Activated naive CD4-positive, alpha-beta T cell treated with anti-CD3 and anti-CD28 coated beads, Interleukin-2, amount 50 U/mL, for 72 hours (primary cell): ENCODE measurements at regions not wholly inside any gene's neighbourhood (a gene's known extent, or its start where the extent isn't known, plus 50 kb on each side); places are given as distances from the start of the nearest gene placed in this dataset.
"Not testable (repeated sequence)": the region's sequence is repeated elsewhere in the genome, so short reads cannot be mapped to it uniquely, and the experiment has no call there.

Experiments
- ATAC-seq, 2 donors: fragments of 150-1000 bp; cut with Tn5 transposase; 2 replicates each; pipeline ENCODE4 v1.10.0; 2021; ENCODE audit warnings: mild to moderate bottlenecking in 2 of 2, moderate library complexity in 2 of 2
- DNase-seq, 2 donors: peaks; one replicate each; pipeline ENCODE4 v3.0.0; 2021 to 2022; ENCODE audit warnings: low spot score in 2 of 2
- H3K27ac Mint-ChIP-seq, 2 donors: one replicate each; pipeline ENCODE4 v1.8.0; 2022; ENCODE audit warnings: mild to moderate bottlenecking in 2 of 2, mixed read lengths in 2 of 2
- H3K36me3 Mint-ChIP-seq, 2 donors: one replicate each; pipeline ENCODE4 v1.8.0; 2022; ENCODE audit warnings: mixed read lengths in 2 of 2
- H3K9me3 Mint-ChIP-seq, 2 donors: one replicate each; pipeline ENCODE4 v1.8.0; 2022; ENCODE audit warnings: mixed read lengths in 2 of 2

DNA sequence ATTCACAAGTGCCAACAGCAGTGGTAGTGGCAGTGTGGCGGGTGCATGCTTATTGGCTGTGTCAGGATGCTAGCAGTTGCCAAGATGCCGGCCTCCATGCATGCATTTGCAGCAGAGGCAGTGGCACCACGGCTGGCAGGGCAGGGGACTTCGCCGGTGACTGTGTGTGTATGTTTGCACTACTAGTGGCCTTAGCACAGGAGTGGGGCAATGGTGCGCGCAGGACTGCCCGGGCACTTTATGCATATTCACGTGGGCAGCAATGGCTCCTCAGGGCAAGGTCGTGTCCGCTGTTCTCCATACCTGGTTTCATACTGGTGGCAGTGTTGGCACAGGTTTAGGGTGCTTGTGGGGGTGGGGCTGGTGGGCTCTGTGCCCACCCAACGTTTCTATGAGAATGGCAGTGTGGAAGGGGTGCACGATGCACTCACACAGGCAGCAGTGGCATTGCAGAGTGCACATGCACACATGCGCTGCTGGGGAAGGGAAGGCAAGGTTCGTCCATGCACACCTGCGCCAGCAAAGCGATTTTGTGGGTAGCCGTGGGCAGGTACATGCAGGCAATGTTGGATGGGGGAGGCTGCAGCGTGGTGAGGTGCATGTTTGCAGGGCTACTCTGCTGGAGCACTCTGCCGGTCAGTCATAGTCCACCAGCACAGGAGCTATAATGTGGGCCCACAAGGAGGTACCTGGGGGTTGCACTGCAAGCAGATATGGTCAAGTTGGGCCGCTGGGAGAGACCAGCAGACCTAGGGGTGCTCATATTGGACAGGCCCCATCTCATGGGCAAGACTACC lies 338.9 kb upstream of the TECRL start:
- peaks cover 0 to 12% of the 10 kb centered on the region in 2 donors for H3K36me3 Mint-ChIP-seq
- no peak for ATAC-seq
- no peak for DNase-seq
- H3K9me3 Mint-ChIP-seq = peaks cover 17 to 34% of the 10 kb centered on the region in 2 donors
- no peak overlapping the region for H3K27ac Mint-ChIP-seq

DNA sequence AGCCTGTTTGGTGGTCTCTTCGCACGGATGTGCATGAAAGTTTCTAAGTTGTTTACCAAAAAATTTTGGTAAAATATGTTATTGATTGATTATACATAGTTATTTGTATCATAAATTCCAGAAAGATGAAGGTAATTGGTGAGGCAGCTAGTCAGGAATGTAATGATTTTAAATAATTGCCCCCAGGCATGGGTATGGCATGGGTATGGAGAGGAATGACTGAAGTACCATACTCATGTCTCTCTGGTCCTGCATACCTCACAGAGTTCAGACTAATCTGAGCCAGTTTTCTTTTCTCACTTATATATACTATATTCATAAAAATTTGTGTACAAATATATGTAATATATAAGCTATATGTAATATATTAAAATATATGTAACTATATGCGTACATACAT lies 329.0 kb upstream of the TECRL start:
- Mint-ChIP-seq H3K9me3 (peaks cover 0 to 6% of the 10 kb centered on the region in 2 donors), H3K27ac (no peak overlapping the region), H3K36me3 (no peaks in the 10 kb centered on the region)
- DNase-seq = no peak
- no peak for ATAC-seq

DNA sequence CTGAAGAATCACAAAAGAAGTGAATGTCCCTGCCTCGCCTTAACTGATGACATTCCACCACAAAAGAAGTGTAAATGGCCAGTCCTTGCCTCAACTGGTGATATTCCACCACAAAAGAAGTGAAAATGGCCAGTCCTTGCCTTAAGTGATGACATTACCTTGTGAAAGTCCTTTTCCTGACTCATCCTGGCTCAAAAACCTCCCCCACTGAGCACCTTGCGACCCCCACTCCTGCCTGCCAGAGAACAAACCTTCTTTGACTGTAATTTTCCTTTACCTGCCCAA lies 328.5 kb upstream of the TECRL start:
- not testable (repeated sequence) for H3K27ac Mint-ChIP-seq, ATAC-seq, DNase-seq, H3K36me3 Mint-ChIP-seq, H3K9me3 Mint-ChIP-seq

DNA sequence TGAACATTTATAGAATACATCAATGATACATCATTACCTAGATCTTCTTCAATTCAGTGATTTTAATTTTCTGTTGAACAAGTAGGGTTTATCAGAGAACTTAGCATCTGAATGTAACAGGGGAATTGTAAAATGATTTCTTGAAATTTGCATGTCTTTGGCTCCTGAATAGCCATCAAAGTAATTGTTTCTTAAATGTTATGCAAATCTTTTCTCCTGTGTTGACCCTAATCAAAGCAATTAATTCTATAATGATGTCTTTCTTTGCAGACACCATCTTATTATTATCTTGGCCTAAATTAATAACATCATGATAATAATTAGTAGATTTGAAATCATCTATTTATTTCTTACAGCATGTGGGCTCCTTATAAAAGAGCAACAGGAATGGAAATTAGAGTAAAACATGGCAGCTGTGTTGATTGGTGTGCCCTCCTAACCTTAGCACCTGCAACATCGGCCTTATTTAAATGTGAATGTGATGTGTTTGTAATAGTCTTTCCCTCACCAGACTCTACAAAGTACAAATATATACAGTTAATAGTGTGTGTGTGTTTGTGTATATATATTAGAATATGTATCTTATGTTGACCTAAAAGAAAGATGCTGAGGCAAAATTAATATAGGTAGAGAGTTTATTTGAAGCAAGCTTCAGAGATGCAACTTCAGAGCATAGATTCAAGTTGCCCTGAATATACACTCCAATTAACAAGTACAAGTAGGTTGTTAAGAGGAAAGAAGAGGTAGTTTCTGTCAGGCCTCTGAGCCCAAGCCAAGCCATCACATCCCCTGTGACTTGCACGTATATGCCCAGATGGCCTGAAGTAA lies 328.0 kb upstream of the TECRL start:
- H3K36me3 Mint-ChIP-seq = peaks cover 0 to 6% of the 10 kb centered on the region in 2 donors
- DNase-seq (no peak), ATAC-seq (no peak)
- peaks cover 0 to 8% of the 10 kb centered on the region in 2 donors for H3K9me3 Mint-ChIP-seq
- no peak overlapping the region for H3K27ac Mint-ChIP-seq

DNA sequence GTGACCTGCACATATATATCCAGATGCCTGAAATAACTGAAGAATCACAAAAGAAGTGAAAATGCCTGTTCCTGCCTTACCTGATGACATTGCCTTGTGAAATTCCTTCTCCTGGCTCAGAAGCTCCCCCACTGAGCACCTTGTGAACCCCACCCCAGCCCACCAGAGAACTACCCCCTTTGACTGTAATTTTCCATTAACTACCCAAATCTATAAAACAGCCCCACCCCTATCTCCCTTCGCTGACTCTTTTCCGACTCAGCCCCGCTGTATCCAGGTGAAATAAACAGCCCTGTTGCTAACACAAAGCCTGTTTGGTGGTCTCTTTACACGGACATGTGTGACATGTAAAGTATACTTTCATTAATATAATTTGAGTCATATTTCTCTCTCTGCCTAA lies 320.3 kb upstream of the TECRL start:
- H3K27ac Mint-ChIP-seq = no peak overlapping the region
- H3K36me3 Mint-ChIP-seq = peaks cover 0 to 6% of the 10 kb centered on the region in 2 donors
- H3K9me3 Mint-ChIP-seq = peaks cover 5 to 17% of the 10 kb centered on the region in 2 donors
- no peak for ATAC-seq
- DNase-seq = no peak

GRCh38 chr4:64727960-64728359 lies 318.7 kb upstream of the TECRL start:
- Mint-ChIP-seq H3K9me3 (peaks cover 5 to 16% of the 10 kb centered on the region in 2 donors), H3K36me3 (peaks cover 0 to 6% of the 10 kb centered on the region in 2 donors), H3K27ac (no peak overlapping the region)
- no peak for DNase-seq
- ATAC-seq = no peak

DNA sequence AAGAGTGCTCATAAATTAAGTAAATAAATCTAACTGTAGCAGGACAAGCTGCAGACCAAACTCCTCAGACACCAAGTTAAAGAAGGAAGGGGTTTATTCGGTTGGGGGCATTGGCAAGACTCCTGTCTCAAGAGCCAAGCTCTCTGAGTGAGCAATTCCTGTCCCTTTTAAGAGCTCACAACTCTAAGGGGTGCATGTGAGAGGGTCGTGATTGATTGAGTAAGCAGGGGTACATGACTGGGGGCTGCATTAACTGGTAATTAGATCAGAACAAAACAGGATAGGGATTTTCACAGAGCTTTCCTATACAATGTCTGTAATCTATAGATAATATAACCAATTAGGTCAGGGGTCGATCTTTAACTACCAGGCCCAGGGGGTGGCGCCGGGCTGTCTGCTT lies 318.1 kb upstream of the TECRL start:
- not testable (repeated sequence) for ATAC-seq, DNase-seq, H3K27ac Mint-ChIP-seq, H3K36me3 Mint-ChIP-seq
- peaks cover 9 to 13% of the 10 kb centered on the region in 2 donors for H3K9me3 Mint-ChIP-seq

GRCh38 chr4:64724689-64725088 lies 315.4 kb upstream of the TECRL start:
- no peak for DNase-seq
- no peak for ATAC-seq
- H3K9me3 Mint-ChIP-seq = peaks cover 8 to 9% of the 10 kb centered on the region in 2 donors
- H3K27ac Mint-ChIP-seq = no peak overlapping the region
- H3K36me3 Mint-ChIP-seq = no peaks in the 10 kb centered on the region

GRCh38 chr4:64721106-64721505 lies 311.9 kb upstream of the TECRL start:
- Mint-ChIP-seq H3K9me3 (peaks cover 3 to 11% of the 10 kb centered on the region in 2 donors), H3K36me3 (no peaks in the 10 kb centered on the region), H3K27ac (no peak overlapping the region)
- ATAC-seq (no peak), DNase-seq (no peak)

DNA sequence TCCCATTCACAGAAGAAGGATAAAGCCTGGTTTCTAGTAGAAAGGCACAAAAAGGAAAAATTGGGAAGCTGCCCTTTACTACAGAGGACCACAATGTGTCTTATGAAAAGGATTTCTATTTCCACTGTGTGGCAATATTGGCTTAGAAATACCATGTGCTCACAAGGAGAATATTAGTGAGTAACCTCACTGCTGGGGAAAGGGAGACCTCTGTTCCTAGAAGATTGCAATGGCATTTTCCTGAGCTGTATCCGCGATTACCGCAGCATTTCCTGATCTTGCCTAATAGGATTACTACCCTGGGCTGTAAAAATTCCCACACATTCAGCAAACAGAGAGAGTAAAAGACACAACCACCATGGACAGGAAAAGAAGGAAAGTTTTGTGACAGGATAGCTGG lies 308.8 kb upstream of the TECRL start:
- Mint-ChIP-seq H3K9me3 (peaks cover 3 to 11% of the 10 kb centered on the region in 2 donors), H3K27ac (no peak overlapping the region), H3K36me3 (no peaks in the 10 kb centered on the region)
- ATAC-seq (no peak), DNase-seq (no peak)

GRCh38 chr4:64715741-64716140 lies 306.5 kb upstream of the TECRL start:
- Mint-ChIP-seq H3K36me3 (no peaks in the 10 kb centered on the region), H3K9me3 (peaks cover 0 to 6% of the 10 kb centered on the region in 2 donors), H3K27ac (no peak overlapping the region)
- no peak for ATAC-seq
- no peak for DNase-seq

DNA sequence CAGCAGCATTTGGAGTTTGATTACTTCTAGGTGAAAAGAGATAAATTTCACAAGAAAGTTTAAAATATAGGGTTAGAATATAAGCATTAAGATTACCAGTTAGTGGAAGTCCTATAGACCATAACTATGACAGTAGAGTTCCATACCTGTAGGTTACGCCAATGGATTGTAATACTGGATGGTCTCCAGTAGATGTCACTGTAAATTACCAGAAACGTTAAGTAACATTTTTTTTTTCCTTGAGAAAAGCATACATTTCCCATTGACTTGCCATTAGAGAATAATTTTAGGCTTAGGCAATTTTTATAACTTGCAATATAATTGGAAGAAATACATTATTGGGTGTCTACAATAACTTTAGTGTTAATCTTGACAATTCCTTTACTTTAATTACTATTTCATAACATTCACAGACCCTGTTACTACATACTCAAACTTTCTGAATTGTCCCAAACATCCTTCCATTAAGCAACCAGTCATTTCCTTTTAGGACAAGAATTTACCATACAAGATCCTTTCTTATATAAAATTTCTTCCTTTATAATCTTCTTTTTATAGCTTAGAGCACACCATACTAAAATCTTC lies 304.1 kb upstream of the TECRL start:
- ATAC-seq (no peak), DNase-seq (no peak)
- Mint-ChIP-seq H3K36me3 (no peaks in the 10 kb centered on the region), H3K9me3 (no peaks in the 10 kb centered on the region), H3K27ac (no peak overlapping the region)

GRCh38 chr4:64712590-64712989 lies 303.3 kb upstream of the TECRL start:
- Mint-ChIP-seq H3K9me3 (no peaks in the 10 kb centered on the region), H3K27ac (no peak overlapping the region), H3K36me3 (no peaks in the 10 kb centered on the region)
- DNase-seq = no peak
- ATAC-seq = no peak

DNA sequence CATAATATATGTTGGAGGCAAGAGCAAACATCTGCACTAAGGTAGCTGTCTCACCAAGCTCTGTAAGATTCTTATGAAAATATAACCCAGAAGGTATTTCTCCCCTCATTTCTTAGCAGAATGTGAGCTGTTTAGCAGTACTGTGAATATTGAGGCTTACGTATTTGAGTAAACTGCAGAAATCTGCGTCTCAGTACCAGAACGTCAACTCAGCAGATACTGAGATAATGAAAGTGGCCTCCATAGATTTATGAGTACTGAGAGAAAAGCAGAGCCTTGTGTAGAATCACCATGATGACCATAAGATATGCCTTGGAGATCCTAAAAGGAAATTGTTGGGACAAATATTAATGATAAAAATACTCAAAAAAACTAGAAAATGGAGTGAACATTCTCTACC lies 296.7 kb upstream of the TECRL start:
- Mint-ChIP-seq H3K9me3 (peaks cover 10% of the 10 kb centered on the region in 2 donors), H3K27ac (no peak overlapping the region), H3K36me3 (no peaks in the 10 kb centered on the region)
- ATAC-seq (no peak), DNase-seq (no peak)

DNA sequence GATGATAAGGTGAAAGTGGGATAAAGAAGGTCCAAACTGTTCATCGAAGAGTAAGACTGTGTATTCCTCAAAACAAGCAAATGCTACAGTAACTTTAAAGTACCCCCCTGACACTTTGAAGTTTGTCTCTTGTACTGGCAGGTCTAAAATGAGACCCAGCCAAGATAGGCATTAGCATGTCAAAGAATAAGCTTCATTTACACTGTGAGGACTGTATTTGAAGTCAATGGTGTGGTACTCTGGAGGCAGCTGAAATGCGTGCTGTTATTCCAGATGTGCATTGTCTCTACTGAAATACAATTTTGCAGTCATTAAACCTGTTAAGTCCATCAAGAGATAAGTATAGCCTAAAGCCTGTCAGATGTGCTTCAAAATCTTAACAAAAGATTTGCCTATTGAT lies 288.9 kb upstream of the TECRL start:
- no peak overlapping the region for H3K27ac Mint-ChIP-seq

DNA sequence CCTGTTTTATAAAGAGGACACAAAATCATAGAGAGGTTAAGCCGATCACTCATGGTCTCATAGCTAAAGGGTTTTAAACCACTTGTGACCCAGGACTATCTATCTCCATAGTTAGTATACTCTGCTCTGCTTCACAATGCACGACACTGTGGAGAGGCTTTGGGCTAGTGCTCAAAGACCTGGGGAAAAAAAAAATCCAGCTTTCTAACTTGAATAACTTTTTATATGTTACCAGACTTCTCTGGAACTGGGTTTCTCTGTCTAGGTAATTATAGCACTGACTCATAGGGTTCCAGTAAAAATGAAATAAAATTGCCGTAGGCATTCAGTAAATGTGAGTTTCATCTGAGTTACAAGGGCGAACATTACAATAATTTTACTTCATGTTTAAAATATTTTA lies 273.7 kb upstream of the TECRL start:
- Mint-ChIP-seq H3K36me3 (no peaks in the 10 kb centered on the region), H3K27ac (no peak overlapping the region), H3K9me3 (peaks cover 8 to 9% of the 10 kb centered on the region in 2 donors)
- ATAC-seq = no peak
- DNase-seq = no peak

More for the DNA sequence above, 288.9 kb upstream of the TECRL start:
- Mint-ChIP-seq H3K9me3 (peaks cover 12 to 13% of the 10 kb centered on the region in 2 donors), H3K36me3 (no peaks in the 10 kb centered on the region)
- DNase-seq = no peak
- ATAC-seq = no peak

DNA sequence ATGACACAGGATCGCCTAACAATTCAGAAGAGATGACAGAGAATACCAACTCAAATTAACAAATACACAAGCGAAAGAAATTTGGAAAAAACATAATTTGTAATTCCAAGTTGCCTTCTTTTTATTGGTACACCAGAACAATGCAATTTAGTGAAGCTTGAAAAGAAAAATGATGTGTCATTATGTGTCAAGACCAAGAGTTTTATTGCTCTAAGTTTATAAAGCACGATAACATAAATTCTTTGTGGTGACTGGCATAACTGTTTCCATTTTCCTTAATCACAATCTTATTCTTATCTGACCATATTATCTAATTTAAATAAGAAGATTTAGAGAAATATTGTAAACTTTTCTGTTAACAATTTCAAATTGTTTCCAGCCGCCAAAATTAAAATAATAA lies 273.2 kb upstream of the TECRL start:
- ATAC-seq (no peak), DNase-seq (no peak)
- Mint-ChIP-seq H3K36me3 (no peaks in the 10 kb centered on the region), H3K9me3 (peaks cover 6 to 7% of the 10 kb centered on the region in 2 donors), H3K27ac (no peak overlapping the region)
